Inferior parietal cortex (tissue), 1 donor: ENCODE measurements at regions not wholly inside any gene's neighbourhood (a gene's known extent, or its start where the extent isn't known, plus 50 kb on each side); places are given as distances from the start of the nearest gene placed in this dataset.
"Not testable (repeated sequence)": the region's sequence is repeated elsewhere in the genome, so short reads cannot be mapped to it uniquely, and the experiment has no call there.

ENCODE experiments used
- DNase-seq: peaks from one replicate; pipeline ENCODE4 v3.0.0-alpha.2; 2016; ENCODE audit errors: extremely low spot score

GRCh38 chr12:4822572-4822971 is 87.1 kb upstream of the KCNA1 start:
- no peak for DNase-seq

- DNase-seq: no peak
These were observed 85.3 kb upstream of the KCNA1 start for GRCh38 chr12:4824380-4824779.

GRCh38 chr12:4825011-4825858 is 84.5 kb upstream of the KCNA1 start:
- DNase-seq: no peak

GRCh38 chr12:4826909-4827308 is 82.8 kb upstream of the KCNA1 start:
- DNase-seq: no peak

- DNase-seq: no peak
These were observed 81.5 kb upstream of the KCNA1 start for GRCh38 chr12:4828176-4828575.

- no peak for DNase-seq
These were observed 80.4 kb upstream of the KCNA1 start for GRCh38 chr12:4829161-4829792.

- DNase-seq: no peak
These were observed 79.9 kb upstream of the KCNA1 start for GRCh38 chr12:4829793-4830162.

GRCh38 chr12:4830556-4831210 is 79.0 kb upstream of the KCNA1 start:
- no peak for DNase-seq

GRCh38 chr12:4833053-4833452 is 76.7 kb upstream of the KCNA1 start:
- DNase-seq: no peak

GRCh38 chr12:4833524-4833923 is 76.2 kb upstream of the KCNA1 start:
- DNase-seq: no peak

- DNase-seq: not testable (repeated sequence)
These were observed 67.3 kb upstream of the KCNA1 start for GRCh38 chr12:4842401-4842800.

- no peak for DNase-seq
These were observed 65.8 kb upstream of the KCNA1 start for GRCh38 chr12:4843907-4844306.

- DNase-seq: no peak
These were observed 62.0 kb upstream of the KCNA1 start for GRCh38 chr12:4847713-4848112.

GRCh38 chr12:4849115-4849541 is 60.6 kb upstream of the KCNA1 start:
- peak; percentile 51 for DNase-seq

- no peak for DNase-seq
These were observed 59.8 kb upstream of the KCNA1 start for GRCh38 chr12:4849795-4850345.

- no peak for DNase-seq
These were observed 58.8 kb upstream of the KCNA1 start for GRCh38 chr12:4850857-4851380.

- no peak for DNase-seq
These were observed 57.4 kb upstream of the KCNA1 start for GRCh38 chr12:4852308-4852707.

GRCh38 chr12:4852911-4853310 is 56.8 kb upstream of the KCNA1 start:
- DNase-seq: no peak

- DNase-seq: peak; percentile 96
These were observed 54.4 kb upstream of the KCNA1 start for GRCh38 chr12:4855121-4855924.

GRCh38 chr12:4856596-4856995 is 53.1 kb upstream of the KCNA1 start:
- DNase-seq: no peak
